K562 (cell line): ENCODE measurements at regions not wholly inside any gene's neighbourhood (a gene's known extent, or its start where the extent isn't known, plus 50 kb on each side); places are given as distances from the start of the nearest gene placed in this dataset.

Experiments used
- ATAC-seq: fragments of 200-7000 bp; cut with Tn5 transposase; 3 replicates; pipeline ENCODE4 v1.9.1; 2020; ENCODE audit warnings: moderate library complexity
- BruUV-seq: library from RNA; stranded (reverse); fragments of 400-500 nt; replicated peaks from 2 replicates; lab custom pipeline; 2021; lab: Mats Ljungman, UMichigan
- CTCF ChIA-PET: fragments of 300-600 bp; formaldehyde crosslinking; extraction: SDS; loops from one replicate; lab custom pipeline; 2021; ENCODE audit warnings: low intra/inter-chr PET ratio; lab: Yijun Ruan, JAX
- POLR2A ChIA-PET: fragments of 300-600, 350-650 bp; sonication (Branson Sonifier 250); formaldehyde crosslinking; extraction: SDS; loops from one replicate; lab custom pipeline; 2021; ENCODE audit warnings: antibody characterized with exemption, inconsistent platforms; lab: Yijun Ruan, JAX
- DNase-seq, 4 experiments: peaks; one replicate each; pipeline versions ENCODE4 v3.0.0 to v3.0.0-alpha.2; 2011 to 2018; ENCODE audit warnings: low spot score in 3 of 4, mixed read lengths in 3 of 4; ENCODE audit errors: extremely low read depth in 1 of 4
- FAIRE-seq: peaks from 2 replicates; lab custom pipeline; 2011; peaks lifted over from hg19 to GRCh38; lab: Jason Lieb, UNC
- H2AFZ ChIP-seq: 2 replicates; pipeline ENCODE4 v1.6.0; 2011; ENCODE audit warnings: low read depth, low read length, control low read depth, inconsistent platforms
- H3K27ac ChIP-seq: fragments of 200-600 bp; 3 replicates; pipeline ENCODE4 v1.8.0; 2011; ENCODE audit warnings: low read depth, mild to moderate bottlenecking, control low read depth, inconsistent platforms, low read length, moderate library complexity, mixed read lengths; ENCODE audit errors: extremely low read depth
- H3K27me3 ChIP-seq, 2 experiments: fragments of 300-600 bp in 1 of 2; 2 replicates in 1 of 2; 3 replicates in 1 of 2; pipeline versions ENCODE4 v1.6.0 to v1.8.0; 2011; ENCODE audit warnings: inconsistent platforms in 2 of 2, low read length in 2 of 2, mild to moderate bottlenecking in 1 of 2, mixed read lengths in 1 of 2, moderate library complexity in 1 of 2; ENCODE audit not compliant: control insufficient read depth in 2 of 2, insufficient read depth in 2 of 2
- H3K36me3 ChIP-seq: fragments of 300-600 bp; 3 replicates; pipeline ENCODE4 v1.8.0; 2011; ENCODE audit warnings: mild to moderate bottlenecking, low read length, inconsistent platforms; ENCODE audit not compliant: control insufficient read depth, insufficient read depth
- H3K4me1 ChIP-seq, 2 experiments: fragments of 200-600 bp in 1 of 2; replicated peaks in 1 of 2; 2 replicates in 1 of 2; 3 replicates in 1 of 2; pipeline versions ENCODE4 v1.5.1 to v1.8.0; 2011; ENCODE audit warnings: inconsistent platforms in 2 of 2, low read length in 2 of 2, mild to moderate bottlenecking in 1 of 2, mixed read lengths in 1 of 2, moderate library complexity in 1 of 2; ENCODE audit not compliant: control insufficient read depth in 2 of 2, insufficient read depth in 2 of 2
- H3K4me2 ChIP-seq: 2 replicates; pipeline ENCODE4 v1.6.1; 2011; ENCODE audit warnings: low read length, control low read depth, inconsistent platforms, mixed read lengths; ENCODE audit not compliant: insufficient read depth
- H3K4me3 ChIP-seq: fragments of 200-600 bp; sonication (generic), shearing (Covaris generic); 2 replicates; pipeline ENCODE4 v1.5.1; 2016; ENCODE audit warnings: control low read depth, inconsistent platforms
- H3K79me2 ChIP-seq: fragments of 200-600 bp; 3 replicates; pipeline ENCODE4 v1.8.0; 2011; ENCODE audit warnings: low read length, inconsistent platforms; ENCODE audit not compliant: control insufficient read depth, insufficient read depth
- H3K9ac ChIP-seq, 2 experiments: 2 replicates each; pipeline versions ENCODE4 v1.6.0 to v1.6.1; 2011; ENCODE audit warnings: low read depth in 2 of 2, low read length in 2 of 2, control low read depth in 1 of 2, inconsistent platforms in 1 of 2, mild to moderate bottlenecking in 1 of 2, mixed read lengths in 1 of 2; ENCODE audit not compliant: insufficient read depth in 1 of 2
- H3K9me1 ChIP-seq: one replicate; pipeline ENCODE4 v1.6.0; 2011; ENCODE audit warnings: inconsistent platforms, mild to moderate bottlenecking, low read length, moderate library complexity; ENCODE audit not compliant: control insufficient read depth, insufficient read depth
- H3K9me3 ChIP-seq: replicated peaks from 2 replicates; pipeline ENCODE4 v1.5.1; 2011; ENCODE audit warnings: low read depth, low read length, inconsistent platforms; ENCODE audit not compliant: control insufficient read depth, insufficient read depth
- H4K20me1 ChIP-seq: replicated peaks from 2 replicates; pipeline ENCODE4 v1.6.1; 2011; ENCODE audit warnings: low read length, inconsistent platforms, mixed read lengths; ENCODE audit not compliant: control insufficient read depth, insufficient read depth
- CEBPG ChIP-seq, 3 experiments: fragments of 200-800 bp in 1 of 3; sonication (Bioruptor generic) in 1 of 3; sonication (generic) in 1 of 3; formaldehyde crosslinking in 1 of 3; IDR thresholded peaks in 2 of 3; conservative IDR thresholded peaks in 1 of 3; 2 replicates each; pipeline versions ENCODE4 v1.6.1 to v1.8.0; 2016 to 2022; ENCODE audit warnings: missing compliant biosample characterization in 2 of 3, missing genetic modification characterization in 2 of 3, mild to moderate bottlenecking in 1 of 3, missing genetic modification reagents in 1 of 3
- FOS ChIP-seq: IDR thresholded peaks from 3 replicates; pipeline ENCODE4 v1.6.1; 2011; ENCODE audit not compliant: insufficient read length; ENCODE audit errors: extremely low read depth
- HDGF ChIP-seq: fragments of 450-650 bp; IDR thresholded peaks from 2 replicates; pipeline ENCODE4 v1.6.1; 2016
- HNRNPUL1 ChIP-seq: fragments of 200-400 bp; formaldehyde crosslinking; IDR thresholded peaks from 2 replicates; pipeline ENCODE4 v1.6.1; 2017; ENCODE audit warnings: low read length
- NFRKB ChIP-seq: fragments of 450-650 bp; IDR thresholded peaks from 2 replicates; pipeline ENCODE4 v1.6.1; 2016; ENCODE audit warnings: low read depth
- NR2C1 ChIP-seq, 2 experiments: fragments of 450-650 bp; IDR thresholded peaks; 2 replicates each; pipeline ENCODE4 v1.6.1; 2017; ENCODE audit warnings: mild to moderate bottlenecking in 2 of 2, antibody characterized with exemption in 1 of 2, inconsistent platforms in 1 of 2, missing compliant biosample characterization in 1 of 2, missing genetic modification characterization in 1 of 2
- PHF20 ChIP-seq: fragments of 450-650 bp; IDR thresholded peaks from 2 replicates; pipeline ENCODE4 v1.6.1; 2018; ENCODE audit not compliant: partially characterized antibody
- RBM39 ChIP-seq: fragments of 200-400 bp; formaldehyde crosslinking; optimal IDR thresholded peaks from 2 replicates; pipeline ENCODE3; 2018; ENCODE audit warnings: low read depth, low read length
- SAP30 ChIP-seq: fragments of 200-600 bp; sonication (generic); IDR thresholded peaks from 2 replicates; pipeline ENCODE4 v1.6.1; 2012; ENCODE audit warnings: borderline replicate concordance, low read depth, mild to moderate bottlenecking, moderate library complexity, low read length, control low read depth, inconsistent platforms; ENCODE audit not compliant: insufficient read depth, poor library complexity, severe bottlenecking
- SIN3A ChIP-seq, 2 experiments: fragments of 150-350 bp in 1 of 2; IDR thresholded peaks; 2 replicates each; pipeline ENCODE4 v1.6.1; 2011 to 2016; ENCODE audit warnings: borderline replicate concordance in 2 of 2, low read depth in 2 of 2, low read length in 2 of 2, mild to moderate bottlenecking in 2 of 2, moderate library complexity in 2 of 2; ENCODE audit not compliant: control insufficient read depth in 1 of 2
- WGBS: fragments of 100-300 bp; shearing (Covaris generic); methylation state at CpG from one replicate; pipeline ENCODE4 v1.1.6; 2016; ENCODE audit warnings: low coverage, mixed read lengths; ENCODE audit not compliant: insufficient coverage; ENCODE audit errors: missing lambda C conversion rate; 5-methylcytosine and 5-hydroxymethylcytosine counted together
- in situ Hi-C: fragments of 300-500 bp; cut with MboI; formaldehyde crosslinking; loops from 4 replicates; pipeline ENCODE4 v1.15.0; 2018; ENCODE audit warnings: inconsistent platforms, mixed read lengths
- intact Hi-C: fragments of 100-400 bp; cut with micrococcal nuclease; formaldehyde crosslinking; loops from 2 replicates; pipeline ENCODE4 v1.14.2; 2022
- TF ChIP-seq, protein P1 (sequence below): sonication (generic); formaldehyde crosslinking; IDR thresholded peaks from 2 replicates; pipeline ENCODE4 v1.8.1; 2023; ENCODE audit warnings: missing genetic modification reagents, mild to moderate bottlenecking, borderline replicate concordance

DNA sequence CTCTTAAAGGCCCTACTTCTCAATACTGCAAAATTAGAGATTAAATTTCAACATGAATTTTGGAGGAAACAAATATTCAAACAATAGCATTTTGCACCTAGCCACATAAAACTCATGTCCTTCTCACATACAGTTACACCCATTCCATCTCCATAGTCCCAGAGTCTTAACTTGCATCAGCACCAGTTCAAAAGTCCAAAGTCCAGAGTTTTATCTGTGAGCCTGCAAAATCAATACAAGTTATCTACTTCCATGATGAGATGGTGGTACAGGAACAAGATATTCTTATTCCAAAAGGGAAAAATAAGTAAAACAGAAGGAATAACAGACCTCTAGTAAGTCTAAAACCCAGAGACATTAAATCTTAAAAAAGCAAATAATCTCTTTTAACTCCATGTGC lies 686.0 kb upstream of the ADGRL4 start (continued):
- no peak for TF ChIP-seq CEBPG (CRISPR knock-in tag; IDR thresholded peaks at IDR 0.05)
- TF ChIP-seq CEBPG (tag; conservative IDR thresholded peaks at IDR 0.05 in 1 of 2, IDR thresholded peaks at IDR 0.05 in 1 of 2) = no peak
- no peak for TF ChIP-seq FOS
- TF ChIP-seq SAP30 = no peak
- no peak for TF ChIP-seq HDGF

DNA sequence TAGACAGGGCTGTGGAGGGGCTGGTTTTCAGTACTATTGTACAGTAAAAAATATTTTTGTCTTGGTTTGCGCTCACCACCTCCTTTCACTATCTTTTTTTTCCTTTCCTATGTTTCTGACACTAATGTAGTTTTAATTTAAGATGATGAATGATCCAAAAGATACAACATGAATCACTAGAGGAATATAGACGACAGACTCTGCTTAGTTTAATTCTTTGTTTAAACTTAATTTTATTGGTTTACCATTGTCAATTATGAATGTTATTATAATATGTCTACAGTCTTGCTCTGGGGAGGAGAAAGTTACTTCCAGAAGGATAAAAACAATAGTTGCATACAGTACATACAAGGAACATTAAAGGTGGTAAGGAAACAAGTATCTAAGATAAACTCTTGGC lies 682.4 kb upstream of the ADGRL4 start:
- no peak for FAIRE-seq
- TF ChIP-seq NR2C1 (IDR thresholded peaks at IDR 0.05) (no peak), NR2C1 (tag; IDR thresholded peaks at IDR 0.05) (no peak), RBM39 (no peak), SIN3A (IDR thresholded peaks at IDR 0.05; ENCODE audit: borderline replicate concordance in 2 of 2, control insufficient read depth in 1 of 2, low read depth in 2 of 2, low read length in 2 of 2) (no peak), HNRNPUL1 (no peak), PHF20 (no peak), NFRKB (no peak)
- TF ChIP-seq, protein P1, sequence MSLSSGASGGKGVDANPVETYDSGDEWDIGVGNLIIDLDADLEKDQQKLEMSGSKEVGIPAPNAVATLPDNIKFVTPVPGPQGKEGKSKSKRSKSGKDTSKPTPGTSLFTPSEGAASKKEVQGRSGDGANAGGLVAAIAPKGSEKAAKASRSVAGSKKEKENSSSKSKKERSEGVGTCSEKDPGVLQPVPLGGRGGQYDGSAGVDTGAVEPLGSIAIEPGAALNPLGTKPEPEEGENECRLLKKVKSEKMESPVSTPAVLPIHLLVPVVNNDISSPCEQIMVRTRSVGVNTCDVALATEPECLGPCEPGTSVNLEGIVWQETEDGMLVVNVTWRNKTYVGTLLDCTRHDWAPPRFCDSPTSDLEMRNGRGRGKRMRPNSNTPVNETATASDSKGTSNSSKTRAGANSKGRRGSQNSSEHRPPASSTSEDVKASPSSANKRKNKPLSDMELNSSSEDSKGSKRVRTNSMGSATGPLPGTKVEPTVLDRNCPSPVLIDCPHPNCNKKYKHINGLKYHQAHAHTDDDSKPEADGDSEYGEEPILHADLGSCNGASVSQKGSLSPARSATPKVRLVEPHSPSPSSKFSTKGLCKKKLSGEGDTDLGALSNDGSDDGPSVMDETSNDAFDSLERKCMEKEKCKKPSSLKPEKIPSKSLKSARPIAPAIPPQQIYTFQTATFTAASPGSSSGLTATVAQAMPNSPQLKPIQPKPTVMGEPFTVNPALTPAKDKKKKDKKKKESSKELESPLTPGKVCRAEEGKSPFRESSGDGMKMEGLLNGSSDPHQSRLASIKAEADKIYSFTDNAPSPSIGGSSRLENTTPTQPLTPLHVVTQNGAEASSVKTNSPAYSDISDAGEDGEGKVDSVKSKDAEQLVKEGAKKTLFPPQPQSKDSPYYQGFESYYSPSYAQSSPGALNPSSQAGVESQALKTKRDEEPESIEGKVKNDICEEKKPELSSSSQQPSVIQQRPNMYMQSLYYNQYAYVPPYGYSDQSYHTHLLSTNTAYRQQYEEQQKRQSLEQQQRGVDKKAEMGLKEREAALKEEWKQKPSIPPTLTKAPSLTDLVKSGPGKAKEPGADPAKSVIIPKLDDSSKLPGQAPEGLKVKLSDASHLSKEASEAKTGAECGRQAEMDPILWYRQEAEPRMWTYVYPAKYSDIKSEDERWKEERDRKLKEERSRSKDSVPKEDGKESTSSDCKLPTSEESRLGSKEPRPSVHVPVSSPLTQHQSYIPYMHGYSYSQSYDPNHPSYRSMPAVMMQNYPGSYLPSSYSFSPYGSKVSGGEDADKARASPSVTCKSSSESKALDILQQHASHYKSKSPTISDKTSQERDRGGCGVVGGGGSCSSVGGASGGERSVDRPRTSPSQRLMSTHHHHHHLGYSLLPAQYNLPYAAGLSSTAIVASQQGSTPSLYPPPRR (CRISPR knock-in tag) = no peak
- WGBS = 0% methylated on average over 2 of the region's 2 CpGs

More for the DNA sequence above, 682.4 kb upstream of the ADGRL4 start:
- ATAC-seq = no peak
- intact Hi-C loops = no loop called here
- Histone ChIP-seq H4K20me1 (no peaks in the 10 kb centered on the region), H3K36me3 (no peaks in the 10 kb centered on the region), H3K27me3 (no peaks in the 10 kb centered on the region), H3K4me2 (no peak overlapping the region), H3K4me3 (no peak overlapping the region), H2AFZ (no peak overlapping the region), H3K27ac (no peak overlapping the region), H3K4me1 (no peaks in the 10 kb centered on the region), H3K9me1 (no peaks in the 10 kb centered on the region), H3K9ac (no peak overlapping the region), H3K79me2 (no peaks in the 10 kb centered on the region), H3K9me3 (no peaks in the 10 kb centered on the region; the same call in 1 of the 2 replicates)
- DNase-seq = no peak
- ChIA-PET POLR2A (no interaction called here), CTCF (no interaction called here)
- in situ Hi-C loops = no loop called here
- BruUV-seq = no TSS peak
